HS-5 (cell line): ENCODE measurements at regions not wholly inside any gene's neighbourhood (a gene's known extent, or its start where the extent isn't known, plus 50 kb on each side); places are given as distances from the start of the nearest gene placed in this dataset.
"Not testable (repeated sequence)": the region's sequence is repeated elsewhere in the genome, so short reads cannot be mapped to it uniquely, and the experiment has no call there.

Experiments used
- DNase-seq: peaks from one replicate; pipeline ENCODE4 v3.0.0-alpha.2; 2012; ENCODE audit warnings: low read depth

DNA sequence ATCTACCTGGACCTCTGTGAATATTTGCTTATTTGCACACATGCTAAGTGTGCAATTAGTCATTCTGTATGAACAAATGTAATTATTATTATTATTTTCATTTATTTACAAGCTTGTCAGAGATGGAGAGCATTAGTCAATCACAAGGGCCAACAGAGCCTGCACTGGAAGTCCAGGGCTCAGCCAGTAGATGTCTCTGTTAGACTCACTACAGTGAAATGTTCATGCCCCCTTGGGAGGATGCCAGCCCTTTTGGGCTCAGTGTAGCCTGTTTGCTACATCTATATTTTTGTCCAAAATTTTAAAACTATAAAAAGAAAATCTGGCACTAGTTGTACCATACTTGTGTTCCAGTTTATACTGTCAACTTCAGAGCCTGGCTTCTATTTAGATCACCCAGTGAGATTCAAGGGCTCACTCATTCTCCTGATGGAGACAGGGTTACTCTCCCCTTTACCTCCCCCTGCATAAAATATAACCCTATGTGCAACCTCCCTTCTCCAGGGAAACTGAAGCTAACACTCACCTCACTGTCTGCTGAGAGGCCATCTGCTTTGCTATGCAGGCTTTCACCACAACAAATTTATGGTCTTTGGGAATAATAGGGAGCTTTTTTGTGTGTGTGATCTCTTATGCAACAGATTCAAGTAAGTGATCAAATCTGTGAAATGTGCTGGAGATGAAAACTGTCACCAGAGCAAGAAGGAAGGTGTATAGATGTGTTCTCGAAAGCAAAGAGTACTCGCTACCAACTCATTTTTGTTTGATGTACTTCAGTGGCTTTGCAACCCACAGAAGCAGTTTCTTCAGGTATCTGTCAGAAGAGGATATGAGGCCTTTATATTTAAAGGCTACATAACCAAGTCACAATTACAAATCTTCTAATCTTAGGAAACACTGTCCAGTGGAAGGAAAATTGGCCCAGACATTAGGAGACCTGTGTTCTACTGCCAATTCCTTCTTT, 99.9 kb upstream of the TLE4 start:
- no peak for DNase-seq

DNA sequence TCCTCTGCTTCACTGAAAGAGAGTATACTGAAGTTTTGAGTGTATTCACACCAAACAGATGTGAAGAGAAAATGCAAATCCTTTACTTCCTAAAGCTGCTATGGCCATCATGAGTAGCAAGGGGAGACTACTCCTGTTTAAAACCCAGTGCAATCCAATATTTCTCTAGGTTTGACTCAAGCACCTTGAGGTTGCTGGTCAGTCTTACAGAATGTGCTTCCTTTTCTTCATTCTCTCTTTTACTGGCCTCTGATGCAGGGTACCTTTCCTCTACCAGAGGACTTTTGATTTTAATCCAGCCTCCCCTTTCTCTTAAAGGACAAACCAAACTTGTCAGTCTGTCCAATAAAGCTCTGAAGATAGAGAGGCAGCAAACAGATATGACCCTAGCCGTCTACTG, 98.1 kb upstream of the TLE4 start:
- DNase-seq = no peak

- DNase-seq = no peak
Observed at GRCh38 chr9:79477241-79477840, 94.4 kb upstream of the TLE4 start.

DNA sequence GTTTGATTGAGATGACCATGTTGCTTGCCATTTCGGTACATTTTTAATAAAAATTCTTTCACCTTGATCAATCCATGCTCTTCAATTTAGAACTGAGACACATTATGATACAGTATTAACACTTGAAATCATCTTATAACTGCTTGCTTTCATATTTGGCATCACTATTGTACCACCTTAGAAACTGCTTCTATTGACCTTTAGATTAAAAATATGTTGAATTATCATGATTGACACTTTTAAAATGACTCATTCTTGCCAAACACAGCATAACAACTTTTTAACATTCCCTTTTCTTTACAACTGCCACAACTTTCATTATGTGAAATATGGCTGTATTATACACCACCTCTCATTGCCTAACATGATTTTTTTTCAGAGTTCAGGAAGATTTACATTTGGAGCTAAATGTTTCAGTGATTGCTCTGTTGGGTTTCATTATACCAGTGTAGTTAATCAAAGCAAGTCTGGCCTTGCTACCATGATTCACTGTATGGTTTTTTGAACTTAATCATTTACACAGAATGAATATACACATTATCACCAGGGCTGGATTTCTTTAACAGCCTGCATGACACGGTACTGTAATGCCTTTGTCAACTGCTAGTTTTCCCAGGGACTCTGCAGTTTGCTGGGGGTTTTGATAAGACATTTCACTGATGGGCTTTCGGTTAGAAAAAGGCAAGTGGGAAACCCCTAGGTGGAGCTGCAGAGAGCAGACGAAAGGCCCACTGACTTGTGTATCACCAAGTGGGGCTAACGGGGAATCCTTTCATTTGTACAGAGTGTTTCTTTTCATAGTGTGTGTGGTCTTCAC, 93.6 kb upstream of the TLE4 start:
- no peak for DNase-seq

GRCh38 chr9:79480639-79481038, 91.1 kb upstream of the TLE4 start:
- DNase-seq = no peak

- DNase-seq = no peak
Observed at GRCh38 chr9:79481846-79482477, 89.8 kb upstream of the TLE4 start.

GRCh38 chr9:79485258-79485657, 86.5 kb upstream of the TLE4 start:
- no peak for DNase-seq

GRCh38 chr9:79489261-79490000, 82.3 kb upstream of the TLE4 start:
- DNase-seq = no peak

DNA sequence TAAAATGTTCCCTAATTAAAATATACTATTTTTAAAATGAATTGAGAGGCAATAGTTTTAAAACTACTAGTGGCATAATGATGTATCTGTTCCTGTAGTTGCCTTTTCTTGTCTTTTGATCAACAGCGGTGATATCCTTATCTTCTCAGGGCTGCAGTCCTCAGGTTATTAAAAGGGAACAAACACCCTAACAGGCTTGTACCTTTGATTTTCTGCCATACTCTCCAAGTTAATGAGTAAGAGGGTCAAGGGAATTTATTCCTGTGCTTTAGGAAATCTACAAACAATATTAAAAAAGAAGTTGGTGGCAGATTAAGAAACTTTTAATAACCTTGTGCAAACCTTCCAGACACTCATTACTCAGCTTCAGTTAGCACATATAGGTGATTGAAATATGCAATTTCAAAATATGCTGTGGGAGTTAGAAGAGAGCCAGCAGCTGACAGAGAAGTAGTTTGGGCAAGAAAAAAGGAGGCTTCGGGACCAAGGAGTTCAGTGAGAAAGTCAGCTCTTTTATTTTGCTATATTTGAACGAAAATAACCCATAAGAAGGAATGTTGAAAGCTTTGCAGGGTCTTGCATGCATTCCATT, 81.0 kb upstream of the TLE4 start:
- DNase-seq = no peak

DNA sequence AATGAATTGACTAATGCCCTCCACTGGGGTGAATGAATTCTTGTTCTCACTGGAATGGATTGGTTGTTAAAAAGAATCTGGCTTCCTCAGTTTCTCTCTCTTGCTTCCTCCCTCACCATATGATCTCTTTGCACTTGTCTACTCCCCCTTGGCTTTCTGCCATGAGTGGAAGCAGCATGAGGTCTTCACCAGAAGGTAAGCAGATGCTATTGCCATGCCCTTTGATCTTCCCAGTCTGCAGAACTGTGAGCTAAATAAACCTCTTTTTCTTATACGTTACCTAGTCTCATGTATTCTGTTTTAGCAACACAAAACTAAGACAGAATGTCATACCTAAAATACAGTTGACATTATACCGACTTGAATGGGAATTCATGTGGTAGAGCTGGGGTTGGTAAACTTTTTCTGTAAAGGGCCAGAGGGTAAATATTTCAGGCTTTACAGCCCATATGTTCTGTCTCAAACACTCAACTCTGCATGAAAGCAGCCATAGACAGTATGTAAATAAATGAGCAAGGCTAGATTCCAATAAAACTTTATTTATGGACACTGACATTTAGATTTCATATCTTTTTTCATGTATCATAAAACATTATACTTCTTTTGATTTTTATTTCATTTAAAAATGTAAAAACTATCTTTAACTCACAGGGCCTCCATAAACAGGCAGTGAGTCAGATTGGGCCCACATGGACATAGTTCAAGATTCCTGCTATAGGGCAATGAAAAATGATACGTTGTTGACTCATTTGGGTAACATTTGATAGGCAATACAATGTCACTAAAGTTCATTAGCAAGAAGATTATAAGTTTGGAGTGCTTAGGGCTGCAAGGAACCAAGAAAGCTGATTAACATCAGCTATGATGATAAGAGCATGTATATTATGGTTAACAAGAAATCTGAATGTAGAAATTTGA, 79.4 kb upstream of the TLE4 start:
- no peak for DNase-seq

DNA sequence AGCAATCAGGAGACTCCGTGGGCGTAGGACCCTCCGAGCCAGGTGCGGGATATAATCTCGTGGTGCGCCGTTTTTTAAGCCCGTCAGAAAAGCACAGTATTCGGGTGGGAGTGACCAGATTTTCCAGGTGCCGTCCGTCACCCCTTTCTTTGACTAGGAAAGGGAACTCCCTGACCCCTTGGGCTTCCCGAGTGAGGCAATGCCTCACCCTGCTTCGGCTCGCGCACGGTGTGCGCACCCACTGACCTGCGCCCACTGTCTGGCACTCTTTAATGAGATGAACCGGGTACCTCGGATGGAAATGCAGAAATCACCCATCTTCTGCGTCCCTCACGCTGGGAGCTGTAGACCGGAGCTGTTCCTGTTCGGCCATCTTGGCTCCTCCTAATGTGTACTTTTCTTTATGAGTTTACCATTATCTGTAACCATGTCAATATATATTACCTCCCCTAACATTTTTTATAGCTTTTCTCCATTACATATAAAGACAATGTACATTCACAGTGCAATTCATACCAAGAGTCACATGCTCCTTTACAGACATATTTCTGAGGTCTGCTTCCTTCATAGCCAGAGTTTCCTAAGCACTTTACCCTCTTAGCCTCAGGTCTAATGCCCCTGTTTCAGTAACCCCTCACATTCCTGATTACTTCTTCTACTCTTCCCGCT, 71.4 kb upstream of the TLE4 start:
- not testable (repeated sequence) for DNase-seq

- no peak for DNase-seq
Observed at GRCh38 chr9:79501546-79501945, 70.2 kb upstream of the TLE4 start.

GRCh38 chr9:79507801-79508200, 64.0 kb upstream of the TLE4 start:
- no peak for DNase-seq

DNA sequence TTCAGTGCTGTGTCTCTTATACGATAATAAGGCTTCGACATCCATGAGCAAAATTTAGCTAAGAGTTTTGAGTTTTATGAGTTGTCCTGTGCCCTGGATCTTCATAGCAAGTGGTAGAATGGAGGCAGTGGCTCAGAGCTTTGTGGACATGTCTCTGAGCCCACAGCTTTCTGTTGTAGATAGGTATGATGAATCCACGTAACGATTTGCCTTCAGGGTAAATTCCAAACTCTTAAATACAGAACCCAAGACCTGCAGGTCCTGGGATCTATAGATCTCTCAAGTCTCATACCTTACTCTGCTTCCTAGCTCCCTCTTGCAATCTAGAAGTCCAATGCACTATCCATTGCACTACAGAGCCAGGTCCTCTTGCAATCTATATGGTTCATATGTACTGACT, 59.5 kb upstream of the TLE4 start:
- no peak for DNase-seq
